ENCODE measurements at regions not wholly inside any gene's neighbourhood (a gene's known extent, or its start where the extent isn't known, plus 50 kb on each side); places are given as distances from the start of the nearest gene placed in this dataset.
A peak's percentile ranks its signal among the peaks of the same experiment; 100 is the strongest.
"Not testable (repeated sequence)": the region's sequence is repeated elsewhere in the genome, so short reads cannot be mapped to it uniquely, and the experiment has no call there.

GRCh38 chr2:236376566-236377244 is 112.5 kb upstream of the ASB18 start:
- DNase-seq: no peak

- DNase-seq: no peak
These were observed 115.9 kb upstream of the ASB18 start for GRCh38 chr2:236380051-236380612.

GRCh38 chr2:236381253-236381652 is 117.0 kb upstream of the ASB18 start:
- DNase-seq: peak; percentile 21

- not testable (repeated sequence) for DNase-seq
These were observed 125.3 kb upstream of the ASB18 start for GRCh38 chr2:236389284-236390216.

GRCh38 chr2:236393101-236393500 is 128.9 kb upstream of the ASB18 start:
- no peak for DNase-seq

GRCh38 chr2:236393581-236393980 is 129.4 kb upstream of the ASB18 start:
- no peak for DNase-seq

GRCh38 chr2:236394571-236394970 is 130.4 kb upstream of the ASB18 start:
- no peak for DNase-seq

- DNase-seq: no peak
These were observed 130.9 kb upstream of the ASB18 start for GRCh38 chr2:236395067-236395466.

GRCh38 chr2:236396818-236397350 is 132.7 kb upstream of the ASB18 start:
- DNase-seq: no peak

- no peak for DNase-seq
These were observed 133.5 kb upstream of the ASB18 start for GRCh38 chr2:236397681-236398080.

GRCh38 chr2:236399409-236399808 is 135.2 kb upstream of the ASB18 start:
- no peak for DNase-seq

GRCh38 chr2:236400046-236400574 is 135.9 kb upstream of the ASB18 start:
- no peak for DNase-seq

GRCh38 chr2:236400594-236401360 is 136.6 kb upstream of the ASB18 start:
- no peak for DNase-seq

- no peak for DNase-seq
These were observed 138.0 kb upstream of the ASB18 start for GRCh38 chr2:236402033-236402790.

GRCh38 chr2:236403125-236403524 is 138.9 kb upstream of the ASB18 start:
- no peak for DNase-seq

- no peak for DNase-seq
These were observed 139.6 kb upstream of the ASB18 start for GRCh38 chr2:236403811-236404210.

GRCh38 chr2:236404346-236404745 is 140.1 kb upstream of the ASB18 start:
- DNase-seq: no peak

- no peak for DNase-seq
These were observed 141.2 kb upstream of the ASB18 start for GRCh38 chr2:236405357-236405756.

GRCh38 chr2:236408090-236408489 is 143.9 kb upstream of the ASB18 start:
- DNase-seq: no peak

GRCh38 chr2:236408786-236409185 is 144.6 kb upstream of the ASB18 start:
- DNase-seq: no peak

- no peak for DNase-seq
These were observed 151.7 kb upstream of the ASB18 start for GRCh38 chr2:236415684-236416444.
